Neural progenitor cell (in vitro differentiated cells): ENCODE measurements at regions not wholly inside any gene's neighbourhood (a gene's known extent, or its start where the extent isn't known, plus 50 kb on each side); places are given as distances from the start of the nearest gene placed in this dataset.

Experiments
- CTCF ChIP-seq: fragments of 200-600 bp; sonication (generic); IDR thresholded peaks from 2 replicates; pipeline ENCODE4 v1.5.1; 2017; ENCODE audit warnings: antibody characterized with exemption, mild to moderate bottlenecking
- EZH2 ChIP-seq: fragments of 200-600 bp; sonication (generic); IDR thresholded peaks from 2 replicates; pipeline ENCODE4 v1.6.1; 2017; ENCODE audit warnings: antibody characterized with exemption, mild to moderate bottlenecking, moderate library complexity
- EZH2phosphoT487 ChIP-seq: fragments of 200-600 bp; sonication (generic); IDR thresholded peaks from 2 replicates; pipeline ENCODE4 v1.6.1; 2017; ENCODE audit warnings: antibody characterized with exemption

- TF ChIP-seq CTCF (no peak), EZH2 (no peak), EZH2phosphoT487 (no peak)
Measured at GRCh38 chr10:36191009-36191408, 548.9 kb upstream of the FZD8 start.
